Thyroid gland (tissue), 4 donors: ENCODE measurements at regions not wholly inside any gene's neighbourhood (a gene's known extent, or its start where the extent isn't known, plus 50 kb on each side); places are given as distances from the start of the nearest gene placed in this dataset.

ENCODE experiments used
- DNase-seq, 2 donors: peaks; one replicate each; pipeline ENCODE4 v3.0.0-alpha.2; 2019
- H3K27ac ChIP-seq, 3 donors: fragments of 200-600 bp; sonication (generic); 1 replicate in 2 of 3; 2 replicates in 1 of 3; pipeline ENCODE4 v1.5.1; 2016 to 2019; ENCODE audit warnings: mild to moderate bottlenecking in 1 of 3, moderate library complexity in 1 of 3
- H3K27me3 ChIP-seq: fragments of 200-600 bp; sonication (generic); one replicate; pipeline ENCODE4 v1.5.1; 2019
- H3K36me3 ChIP-seq, 2 donors: fragments of 200-600 bp; sonication (generic); one replicate each; pipeline ENCODE4 v1.5.1; 2016 to 2019
- H3K4me1 ChIP-seq, 2 donors: fragments of 200-600 bp; sonication (generic); one replicate each; pipeline ENCODE4 v1.5.1; 2017 to 2019
- H3K4me3 ChIP-seq, 3 donors: fragments of 200-600 bp; sonication (generic); replicated peaks in 1 of 3; 1 replicate in 2 of 3; 2 replicates in 1 of 3; pipeline ENCODE4 v1.5.1; 2016; ENCODE audit warnings: mild to moderate bottlenecking in 1 of 3
- H3K9me3 ChIP-seq: fragments of 200-600 bp; sonication (generic); one replicate; pipeline ENCODE4 v1.5.1; 2017
- CTCF ChIP-seq, 6 experiments: fragments of 200-600 bp in 3 of 6; fragments of 450-650 bp in 3 of 6; sonication (generic) in 3 of 6; IDR thresholded peaks; one replicate each; pipeline ENCODE4 v1.5.1; 2016 to 2019; ENCODE audit warnings: antibody characterized with exemption in 6 of 6, mild to moderate bottlenecking in 2 of 6, inconsistent platforms in 1 of 6, moderate library complexity in 1 of 6
- POLR2A ChIP-seq, 2 donors: fragments of 450-650 bp; IDR thresholded peaks; one replicate each; pipeline ENCODE4 v1.6.1; 2017; ENCODE audit warnings: antibody characterized with exemption in 2 of 2, mild to moderate bottlenecking in 2 of 2, moderate library complexity in 1 of 2
- WGBS, 2 donors: methylation state at CpG; one replicate each; pipeline ENCODE4 v1.1.5; 2017; 5-methylcytosine and 5-hydroxymethylcytosine counted together
- intact Hi-C: fragments of 100-400 bp; cut with DNase I; formaldehyde crosslinking; loops from one replicate; pipeline ENCODE4 v1.15.1; 2023

- whole genome bisulfite sequencing, 2 donors = 68 to 73% methylated on average over 2 of the region's 2 CpGs
- no peaks in the 10 kb centered on the region for H3K27me3 ChIP-seq
- H3K36me3 ChIP-seq = no peaks in the 10 kb centered on the region
- no peak overlapping the region for H3K27ac ChIP-seq
- H3K4me3 ChIP-seq = no peak overlapping the region
- TF ChIP-seq CTCF (IDR thresholded peaks at IDR 0.05) (no peak), POLR2A (IDR thresholded peaks at IDR 0.05) (no peak)
- H3K9me3 ChIP-seq = no peaks in the 10 kb centered on the region
- H3K4me1 ChIP-seq = no peaks in the 10 kb centered on the region
- intact Hi-C loops = no loop called here
- no peak for DNase-seq
Measured at GRCh38 chr5:58354827-58355226, 105.1 kb downstream of the PLK2 start.

DNA sequence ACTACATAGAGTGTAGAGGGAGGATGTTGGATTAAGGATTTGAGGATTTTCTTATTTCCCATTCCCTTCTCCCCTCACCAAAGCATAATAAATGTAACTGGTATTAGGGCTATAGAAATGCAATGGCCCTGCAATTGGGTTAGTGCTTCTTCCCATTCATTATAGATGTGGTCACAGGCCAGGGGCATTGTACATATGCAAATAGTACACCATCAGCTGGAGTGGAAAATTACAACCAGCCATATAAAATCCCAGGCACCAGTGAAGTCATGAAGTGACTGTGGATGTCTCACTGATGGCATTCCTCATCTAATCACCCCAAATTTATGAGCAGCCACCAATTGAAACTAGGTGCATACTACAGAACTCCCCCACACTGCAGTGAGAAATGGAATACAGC, 105.9 kb downstream of the PLK2 start:
- intact Hi-C loops = no loop called here
- no peak for TF ChIP-seq POLR2A (IDR thresholded peaks at IDR 0.05)
- no peak for TF ChIP-seq CTCF (IDR thresholded peaks at IDR 0.05)
- no peaks in the 10 kb centered on the region for H3K9me3 ChIP-seq

DNA sequence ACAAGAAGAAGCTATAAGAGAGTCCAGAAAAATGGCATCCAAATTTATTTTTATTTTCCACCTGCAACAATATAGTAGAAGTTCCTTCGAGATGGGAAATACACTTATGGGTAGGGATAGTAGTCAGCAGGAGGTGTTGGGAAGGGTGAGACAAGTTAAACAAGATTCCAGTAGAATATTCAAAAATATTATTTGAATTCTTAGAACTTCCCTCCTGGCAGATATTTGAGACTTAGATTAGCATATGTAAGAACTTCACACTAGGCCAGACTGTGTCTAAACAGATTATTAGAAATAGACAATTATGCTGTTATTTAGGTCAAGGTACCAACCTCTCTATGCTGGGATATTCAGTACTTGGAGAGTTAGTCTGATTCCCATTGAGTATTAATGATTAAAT, 108.7 kb downstream of the PLK2 start:
- H3K4me3 ChIP-seq = no peak overlapping the region
- WGBS, 2 donors = 39 to 96% methylated on average over 1 of the region's 1 CpG
- intact Hi-C loops = no loop called here
- H3K36me3 ChIP-seq = no peaks in the 10 kb centered on the region
- H3K27me3 ChIP-seq = no peaks in the 10 kb centered on the region
- no peak for DNase-seq
- H3K4me1 ChIP-seq = no peaks in the 10 kb centered on the region
- H3K9me3 ChIP-seq = no peaks in the 10 kb centered on the region
- H3K27ac ChIP-seq = no peak overlapping the region
- TF ChIP-seq POLR2A (IDR thresholded peaks at IDR 0.05) (no peak), CTCF (IDR thresholded peaks at IDR 0.05) (no peak)

More for the DNA sequence above, 105.9 kb downstream of the PLK2 start:
- no peaks in the 10 kb centered on the region for H3K4me1 ChIP-seq
- no peak overlapping the region for H3K27ac ChIP-seq
- no peak overlapping the region for H3K4me3 ChIP-seq
- no peak for DNase-seq
- no peaks in the 10 kb centered on the region for H3K36me3 ChIP-seq
- no peaks in the 10 kb centered on the region for H3K27me3 ChIP-seq

- intact Hi-C loops = no loop called here
- Histone ChIP-seq H3K4me1 (no peaks in the 10 kb centered on the region), H3K36me3 (no peaks in the 10 kb centered on the region), H3K27ac (no peak overlapping the region), H3K9me3 (no peaks in the 10 kb centered on the region), H3K4me3 (no peak overlapping the region), H3K27me3 (no peaks in the 10 kb centered on the region)
- no peak for TF ChIP-seq POLR2A (IDR thresholded peaks at IDR 0.05)
- TF ChIP-seq CTCF (IDR thresholded peaks at IDR 0.05) = no peak
- DNase-seq = no peak
- WGBS, 2 donors = 94 to 96% methylated on average over 6 of the region's 6 CpGs
Measured at GRCh38 chr5:58348996-58349728, 110.7 kb downstream of the PLK2 start.

DNA sequence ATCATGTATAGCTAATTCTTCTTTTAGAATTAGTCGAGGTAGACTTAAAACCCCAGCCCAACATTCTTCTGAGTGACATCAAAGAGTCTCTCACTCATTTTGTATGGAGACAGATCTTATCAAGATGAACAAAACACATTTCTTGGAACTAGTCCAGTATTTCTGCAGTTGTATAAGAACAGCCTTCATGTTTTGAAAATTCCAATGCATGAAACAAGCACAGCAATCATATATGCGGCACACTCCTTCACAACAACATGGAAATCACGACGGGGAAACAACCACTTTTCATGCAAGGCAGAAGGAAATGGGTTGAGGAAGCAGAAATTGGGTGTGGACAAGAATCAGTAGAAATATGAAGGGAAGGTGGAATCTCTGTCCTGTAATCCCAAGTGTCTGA, 113.8 kb downstream of the PLK2 start:
- WGBS, 2 donors = 74 to 80% methylated on average over 4 of the region's 4 CpGs
- H3K4me1 ChIP-seq = no peaks in the 10 kb centered on the region
- no peaks in the 10 kb centered on the region for H3K27me3 ChIP-seq
- no peaks in the 10 kb centered on the region for H3K36me3 ChIP-seq
- no peaks in the 10 kb centered on the region for H3K9me3 ChIP-seq
- H3K27ac ChIP-seq = no peak overlapping the region
- no peak for DNase-seq
- TF ChIP-seq CTCF (IDR thresholded peaks at IDR 0.05) (no peak), POLR2A (IDR thresholded peaks at IDR 0.05) (no peak)
- intact Hi-C loops = no loop called here
- H3K4me3 ChIP-seq = no peak overlapping the region
